SK-N-MC (cell line): ENCODE measurements at regions not wholly inside any gene's neighbourhood (a gene's known extent, or its start where the extent isn't known, plus 50 kb on each side); places are given as distances from the start of the nearest gene placed in this dataset.

ENCODE experiments used
- DNase-seq: peaks from one replicate; pipeline ENCODE4 v3.0.0-alpha.2; 2011; ENCODE audit warnings: low read depth, low spot score
- H3K27ac ChIP-seq: fragments of 200-600 bp; sonication (generic); 2 replicates; pipeline ENCODE4 v1.5.1; 2016; ENCODE audit warnings: mixed run types
- H3K36me3 ChIP-seq: fragments of 200-600 bp; sonication (generic); 2 replicates; pipeline ENCODE4 v1.6.1; 2017; ENCODE audit warnings: antibody characterized with exemption, low read length, mixed read lengths; ENCODE audit not compliant: insufficient read depth
- H3K4me3 ChIP-seq: fragments of 200-600 bp; sonication (generic); 2 replicates; pipeline ENCODE4 v1.5.1; 2016
- H3K9ac ChIP-seq: fragments of 200-600 bp; sonication (generic); 2 replicates; pipeline ENCODE4 v1.8.0; 2017; ENCODE audit warnings: mixed run types, mixed read lengths; ENCODE audit not compliant: insufficient read length
- H3K9me3 ChIP-seq: fragments of 200-600 bp; sonication (generic); 2 replicates; pipeline ENCODE4 v1.6.1; 2017; ENCODE audit warnings: low read depth, mild to moderate bottlenecking, antibody characterized with exemption, low read length, moderate library complexity, mixed read lengths
- EZH2 ChIP-seq: fragments of 200-600 bp; sonication (generic); IDR thresholded peaks from one replicate; pipeline ENCODE4 v1.6.1; 2017; ENCODE audit warnings: antibody characterized with exemption
- FOXP2 ChIP-seq: optimal IDR thresholded peaks from 2 replicates; pipeline ENCODE3; 2011; ENCODE audit warnings: mild to moderate bottlenecking, moderate library complexity; ENCODE audit not compliant: insufficient read depth; ENCODE audit errors: extremely low read length, control extremely low read depth
- POLR2AphosphoS5 ChIP-seq: IDR thresholded peaks from 2 replicates; pipeline ENCODE4 v1.6.1; 2012; ENCODE audit warnings: mild to moderate bottlenecking, low read depth, low read length, borderline replicate concordance

DNA sequence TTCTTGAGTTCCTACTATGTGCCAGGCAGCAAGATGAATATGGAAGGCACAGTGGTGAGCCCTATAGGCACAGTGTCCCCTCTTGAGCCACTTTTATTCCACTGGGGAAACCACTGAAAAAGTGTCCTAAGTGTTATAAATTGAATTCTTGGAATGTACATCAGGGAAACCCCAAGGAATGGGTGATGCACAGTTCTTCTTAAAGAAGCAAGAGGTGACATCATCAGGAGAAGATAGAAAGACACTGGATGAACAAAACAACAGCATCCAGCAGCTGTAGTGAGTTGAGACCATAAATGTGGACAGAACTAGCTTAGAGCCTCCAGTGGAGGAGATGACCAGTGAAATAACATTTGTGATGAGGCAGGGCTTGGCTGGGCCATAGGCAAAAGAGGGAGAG is 199.2 kb upstream of the ANKRD55 start:
- TF ChIP-seq EZH2 (no peak), FOXP2 (no peak), POLR2AphosphoS5 (no peak)
- Histone ChIP-seq H3K9ac (no peak overlapping the region), H3K36me3 (no peaks in the 10 kb centered on the region), H3K27ac (no peak overlapping the region), H3K9me3 (no peaks in the 10 kb centered on the region), H3K4me3 (no peak overlapping the region)
- DNase-seq: no peak

DNA sequence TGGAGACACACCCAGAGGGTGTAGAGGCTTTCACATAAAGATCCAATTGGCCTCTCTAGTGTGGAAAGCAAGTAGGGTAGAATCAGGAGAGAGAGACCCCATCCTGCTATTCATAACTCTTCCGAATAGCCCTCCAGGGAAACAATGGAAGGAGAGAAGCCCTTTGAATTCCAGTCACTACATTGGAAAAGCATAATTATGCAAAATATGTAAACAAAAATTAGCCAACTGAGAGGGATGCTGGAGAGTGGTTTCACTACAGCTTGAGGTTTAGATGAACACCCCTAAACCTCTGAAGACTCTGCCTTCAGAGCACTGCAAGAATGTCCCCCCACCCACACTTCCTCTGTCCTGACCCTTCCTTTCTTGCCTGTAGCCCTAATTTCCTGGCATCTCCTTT is 197.3 kb upstream of the ANKRD55 start:
- Histone ChIP-seq H3K4me3 (no peak overlapping the region), H3K9me3 (no peaks in the 10 kb centered on the region), H3K27ac (no peak overlapping the region), H3K36me3 (no peaks in the 10 kb centered on the region), H3K9ac (no peak overlapping the region)
- TF ChIP-seq POLR2AphosphoS5: no peak
- no peak for TF ChIP-seq FOXP2
- no peak for TF ChIP-seq EZH2
- DNase-seq: no peak

DNA sequence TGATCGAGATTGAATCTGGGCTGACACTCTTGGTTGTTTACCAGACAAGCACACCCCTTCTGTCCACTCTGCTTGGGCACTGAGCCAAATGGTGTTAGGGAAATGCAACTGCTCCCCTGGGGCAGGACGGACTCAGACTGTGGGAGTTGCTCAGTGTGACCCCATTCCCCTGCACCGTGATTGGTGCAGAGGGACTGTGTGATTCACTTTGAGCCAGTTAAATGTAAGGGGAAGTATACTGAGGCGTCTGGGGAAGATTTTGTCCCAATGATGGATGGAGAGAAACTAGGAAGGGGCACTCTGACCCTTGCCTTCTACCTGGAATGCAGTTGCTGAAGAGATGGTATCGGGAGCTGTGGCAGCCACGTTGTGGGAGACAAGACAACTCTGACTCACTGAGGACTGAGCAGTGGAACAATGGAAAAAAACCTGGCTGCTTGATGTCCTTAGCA is 196.0 kb upstream of the ANKRD55 start:
- TF ChIP-seq POLR2AphosphoS5 (no peak), EZH2 (no peak), FOXP2 (no peak)
- no peak overlapping the region for H3K4me3 ChIP-seq
- no peak for DNase-seq
- H3K27ac ChIP-seq: no peak overlapping the region
- H3K9me3 ChIP-seq: no peaks in the 10 kb centered on the region
- H3K36me3 ChIP-seq: no peaks in the 10 kb centered on the region
- H3K9ac ChIP-seq: no peak overlapping the region

DNA sequence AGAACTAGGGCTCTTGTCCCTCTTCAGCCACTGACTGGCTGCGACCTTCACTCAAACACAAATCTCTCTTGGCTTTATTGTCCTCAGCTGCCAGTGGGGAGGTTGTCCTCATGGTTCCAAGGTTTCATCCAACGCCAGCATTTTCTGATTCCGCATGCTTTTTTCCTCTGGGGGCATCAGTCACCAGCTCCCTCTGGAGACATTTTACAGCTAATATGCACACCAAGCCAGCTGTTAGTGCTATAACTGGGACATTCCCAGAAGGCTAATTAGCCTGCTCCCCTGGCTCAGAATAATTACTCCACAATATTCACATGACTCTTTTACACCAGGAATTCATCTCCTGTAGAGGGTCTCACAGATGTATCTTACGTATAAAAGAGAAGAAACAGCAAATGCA is 193.6 kb upstream of the ANKRD55 start:
- Histone ChIP-seq H3K4me3 (no peak overlapping the region), H3K27ac (no peak overlapping the region), H3K9me3 (no peaks in the 10 kb centered on the region), H3K36me3 (no peaks in the 10 kb centered on the region), H3K9ac (no peak overlapping the region)
- TF ChIP-seq EZH2 (no peak), POLR2AphosphoS5 (no peak), FOXP2 (no peak)
- DNase-seq: no peak

DNA sequence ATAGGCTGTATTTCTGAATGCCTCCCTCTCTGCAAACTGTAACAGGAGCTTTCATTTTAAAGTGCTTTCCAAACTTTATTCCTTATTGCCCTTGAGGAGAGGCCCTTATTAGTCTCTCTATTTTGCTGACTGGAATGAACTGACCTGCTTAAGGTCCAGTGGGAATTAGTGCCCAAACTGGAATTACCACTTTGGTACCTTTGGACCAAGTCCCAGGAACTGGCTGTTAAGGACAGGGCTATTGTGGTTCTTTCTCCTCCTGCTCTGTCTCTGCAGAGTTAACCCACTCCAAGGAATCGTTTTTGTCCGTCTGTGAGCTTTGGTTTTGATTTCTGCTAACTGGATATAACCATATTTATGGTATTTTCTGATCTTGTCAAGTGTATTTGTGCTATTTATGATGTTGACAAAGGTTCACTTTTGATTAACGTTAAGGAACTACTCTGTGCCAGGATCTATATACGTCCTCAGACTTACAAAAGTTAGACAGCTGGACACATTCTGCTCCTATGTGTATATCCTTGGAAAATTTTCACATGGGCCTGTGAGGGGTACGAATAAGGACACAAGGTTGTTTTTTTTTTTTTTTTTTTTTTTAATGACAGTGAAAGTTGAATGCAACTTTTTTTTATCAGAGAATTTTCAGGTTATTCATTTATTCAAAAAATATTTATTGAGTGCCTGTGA is 189.1 kb upstream of the ANKRD55 start:
- no peak for DNase-seq
- no peak overlapping the region for H3K27ac ChIP-seq
- H3K9ac ChIP-seq: no peak overlapping the region
- H3K36me3 ChIP-seq: no peaks in the 10 kb centered on the region
- no peak for TF ChIP-seq EZH2
- TF ChIP-seq FOXP2: no peak
- TF ChIP-seq POLR2AphosphoS5: no peak
- no peak overlapping the region for H3K4me3 ChIP-seq
- no peaks in the 10 kb centered on the region for H3K9me3 ChIP-seq

- H3K36me3 ChIP-seq: no peaks in the 10 kb centered on the region
- no peak overlapping the region for H3K9ac ChIP-seq
- no peaks in the 10 kb centered on the region for H3K9me3 ChIP-seq
- no peak for TF ChIP-seq FOXP2
- no peak for TF ChIP-seq EZH2
- TF ChIP-seq POLR2AphosphoS5: no peak
- no peak overlapping the region for H3K4me3 ChIP-seq
- no peak overlapping the region for H3K27ac ChIP-seq
- no peak for DNase-seq
Measured at GRCh38 chr5:56421246-56422075, 188.3 kb upstream of the ANKRD55 start.

DNA sequence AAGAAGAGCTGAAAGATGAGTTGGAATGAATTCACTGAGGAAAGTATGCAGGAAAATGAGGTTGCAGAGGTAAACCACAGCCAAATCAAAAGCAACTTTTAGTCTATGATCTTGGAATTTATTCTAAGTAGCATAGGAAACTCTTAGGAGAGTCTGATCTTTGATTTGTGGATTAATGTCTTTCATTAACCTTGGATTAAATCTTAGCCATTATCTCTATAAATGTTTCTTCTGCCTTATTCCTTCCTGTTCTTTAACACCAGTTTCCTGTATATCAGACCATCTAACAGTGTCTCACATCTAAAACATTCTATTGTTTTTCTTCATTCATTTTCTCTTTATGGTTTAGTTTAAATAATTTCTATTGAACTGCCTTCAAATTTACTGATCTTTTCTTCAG is 187.2 kb upstream of the ANKRD55 start:
- no peak overlapping the region for H3K4me3 ChIP-seq
- H3K36me3 ChIP-seq: no peaks in the 10 kb centered on the region
- H3K9me3 ChIP-seq: no peaks in the 10 kb centered on the region
- no peak for TF ChIP-seq EZH2
- TF ChIP-seq POLR2AphosphoS5: no peak
- no peak overlapping the region for H3K27ac ChIP-seq
- no peak overlapping the region for H3K9ac ChIP-seq
- DNase-seq: no peak

DNA sequence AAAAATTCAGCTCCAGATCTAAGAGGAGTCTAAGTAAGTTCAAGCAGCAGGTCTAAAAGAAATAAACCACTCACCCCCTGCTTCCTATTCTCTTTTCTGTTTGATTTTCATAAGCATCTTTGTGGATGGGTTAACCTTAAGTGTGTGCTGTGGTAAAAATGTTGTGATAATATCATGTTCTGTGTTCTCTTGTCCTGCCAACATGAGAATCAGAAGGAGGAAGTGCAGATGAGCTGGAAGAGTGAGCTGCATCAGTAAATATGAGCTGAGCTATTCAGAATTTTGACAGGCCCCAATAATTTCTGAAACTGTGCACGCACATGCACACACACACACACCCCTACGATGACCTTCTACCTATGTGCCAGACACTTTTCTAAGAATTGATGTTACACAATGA is 186.5 kb upstream of the ANKRD55 start:
- H3K27ac ChIP-seq: no peak overlapping the region
- TF ChIP-seq POLR2AphosphoS5 (no peak), FOXP2 (no peak), EZH2 (no peak)
- H3K4me3 ChIP-seq: no peak overlapping the region
- DNase-seq: no peak
- no peaks in the 10 kb centered on the region for H3K36me3 ChIP-seq
- no peaks in the 10 kb centered on the region for H3K9me3 ChIP-seq
- no peak overlapping the region for H3K9ac ChIP-seq
